ENCODE measurements at regions not wholly inside any gene's neighbourhood (a gene's known extent, or its start where the extent isn't known, plus 50 kb on each side); places are given as distances from the start of the nearest gene placed in this dataset.

GRCh38 chr4:58138786-58139668 lies 1028.8 kb upstream of the IGFBP7 start:
- DNase-seq (ENCODE audit: low spot score): peak; percentile 37
- in situ Hi-C loops (cut with HindIII; ENCODE audit: low sequenced_read_pairs): no loop called here

- DNase-seq (ENCODE audit: low spot score): no peak
- in situ Hi-C loops (cut with HindIII; ENCODE audit: low sequenced_read_pairs): no loop called here
Observed at GRCh38 chr4:58136604-58137003, 1026.4 kb upstream of the IGFBP7 start.

GRCh38 chr4:58127680-58128079 lies 1017.5 kb upstream of the IGFBP7 start:
- in situ Hi-C loops (cut with HindIII; ENCODE audit: low sequenced_read_pairs): no loop called here
- no peak for DNase-seq (ENCODE audit: low spot score)

GRCh38 chr4:58119298-58119697 lies 1009.1 kb upstream of the IGFBP7 start:
- no peak for DNase-seq (ENCODE audit: low spot score)
- in situ Hi-C loops (cut with HindIII; ENCODE audit: low sequenced_read_pairs): no loop called here

- in situ Hi-C loops (cut with HindIII; ENCODE audit: low sequenced_read_pairs): no loop called here
- no peak for DNase-seq (ENCODE audit: low spot score)
Observed at GRCh38 chr4:58113126-58113525, 1002.9 kb upstream of the IGFBP7 start.

GRCh38 chr4:58111818-58112217 lies 1001.6 kb upstream of the IGFBP7 start:
- in situ Hi-C loops (cut with HindIII; ENCODE audit: low sequenced_read_pairs): no loop called here
- DNase-seq (ENCODE audit: low spot score): no peak

GRCh38 chr4:58093352-58093751 lies 983.2 kb upstream of the IGFBP7 start:
- in situ Hi-C loops (cut with HindIII; ENCODE audit: low sequenced_read_pairs): no loop called here
- no peak for DNase-seq (ENCODE audit: low spot score)

GRCh38 chr4:58090539-58090938 lies 980.4 kb upstream of the IGFBP7 start:
- DNase-seq (ENCODE audit: low spot score): no peak
- in situ Hi-C loops (cut with HindIII; ENCODE audit: low sequenced_read_pairs): no loop called here

GRCh38 chr4:58081356-58081755 lies 971.2 kb upstream of the IGFBP7 start:
- in situ Hi-C loops (cut with HindIII; ENCODE audit: low sequenced_read_pairs): no loop called here
- no peak for DNase-seq (ENCODE audit: low spot score)

- in situ Hi-C loops (cut with HindIII; ENCODE audit: low sequenced_read_pairs): no loop called here
- no peak for DNase-seq (ENCODE audit: low spot score)
Observed at GRCh38 chr4:58075724-58076123, 965.5 kb upstream of the IGFBP7 start.

GRCh38 chr4:58074382-58074781 lies 964.2 kb upstream of the IGFBP7 start:
- in situ Hi-C loops (cut with HindIII; ENCODE audit: low sequenced_read_pairs): no loop called here
- no peak for DNase-seq (ENCODE audit: low spot score)

GRCh38 chr4:58070726-58071125 lies 960.5 kb upstream of the IGFBP7 start:
- DNase-seq (ENCODE audit: low spot score): no peak
- in situ Hi-C loops (cut with HindIII; ENCODE audit: low sequenced_read_pairs): no loop called here

GRCh38 chr4:58064653-58065052 lies 954.5 kb upstream of the IGFBP7 start:
- no peak for DNase-seq (ENCODE audit: low spot score)
- in situ Hi-C loops (cut with HindIII; ENCODE audit: low sequenced_read_pairs): no loop called here

- in situ Hi-C loops (cut with HindIII; ENCODE audit: low sequenced_read_pairs): no loop called here
- DNase-seq (ENCODE audit: low spot score): no peak
Observed at GRCh38 chr4:58063404-58064160, 953.4 kb upstream of the IGFBP7 start.

- in situ Hi-C loops (cut with HindIII; ENCODE audit: low sequenced_read_pairs): no loop called here
Observed at GRCh38 chr4:58061967-58062366, 951.8 kb upstream of the IGFBP7 start.

GRCh38 chr4:58050439-58050838 lies 940.3 kb upstream of the IGFBP7 start:
- DNase-seq (ENCODE audit: low spot score): no peak
- in situ Hi-C loops (cut with HindIII; ENCODE audit: low sequenced_read_pairs): no loop called here

More at GRCh38 chr4:58061967-58062366, 951.8 kb upstream of the IGFBP7 start:
- DNase-seq (ENCODE audit: low spot score): no peak

- in situ Hi-C loops (cut with HindIII; ENCODE audit: low sequenced_read_pairs): no loop called here
- DNase-seq (ENCODE audit: low spot score): no peak
Observed at GRCh38 chr4:58048491-58048890, 938.3 kb upstream of the IGFBP7 start.

- in situ Hi-C loops (cut with HindIII; ENCODE audit: low sequenced_read_pairs): no loop called here
- DNase-seq (ENCODE audit: low spot score): no peak
Observed at GRCh38 chr4:58042176-58042575, 932.0 kb upstream of the IGFBP7 start.

GRCh38 chr4:57993944-57994343 lies 883.8 kb upstream of the IGFBP7 start:
- DNase-seq (ENCODE audit: low spot score): no peak
- in situ Hi-C loops (cut with HindIII; ENCODE audit: low sequenced_read_pairs): no loop called here

- in situ Hi-C loops (cut with HindIII; ENCODE audit: low sequenced_read_pairs): no loop called here
- DNase-seq (ENCODE audit: low spot score): no peak
Observed at GRCh38 chr4:57989430-57989829, 879.2 kb upstream of the IGFBP7 start.

Data from G401 (cell line).